ENCODE measurements at regions not wholly inside any gene's neighbourhood (a gene's known extent, or its start where the extent isn't known, plus 50 kb on each side); places are given as distances from the start of the nearest gene placed in this dataset.

DNA sequence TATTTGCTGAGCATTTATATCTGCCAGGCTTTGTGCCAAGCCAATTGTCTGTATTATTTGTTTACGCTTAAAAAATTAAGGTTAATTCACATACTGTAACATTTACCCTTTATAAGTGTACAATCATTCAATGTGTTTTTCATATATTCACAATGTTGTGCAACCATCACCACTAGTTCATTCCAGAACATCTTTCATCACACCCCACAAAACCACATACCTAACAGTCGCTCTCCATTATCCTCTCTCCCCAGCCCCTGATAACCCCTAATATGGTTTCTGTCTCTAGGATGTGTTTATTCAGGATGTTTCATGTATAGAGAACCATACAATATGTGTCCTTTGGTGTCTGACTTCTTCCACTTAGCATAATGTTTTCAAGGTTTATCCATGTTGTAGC, 234.1 kb downstream of the INSIG2 start:
- no peak for DNase-seq (ENCODE audit: low read depth)

DNA sequence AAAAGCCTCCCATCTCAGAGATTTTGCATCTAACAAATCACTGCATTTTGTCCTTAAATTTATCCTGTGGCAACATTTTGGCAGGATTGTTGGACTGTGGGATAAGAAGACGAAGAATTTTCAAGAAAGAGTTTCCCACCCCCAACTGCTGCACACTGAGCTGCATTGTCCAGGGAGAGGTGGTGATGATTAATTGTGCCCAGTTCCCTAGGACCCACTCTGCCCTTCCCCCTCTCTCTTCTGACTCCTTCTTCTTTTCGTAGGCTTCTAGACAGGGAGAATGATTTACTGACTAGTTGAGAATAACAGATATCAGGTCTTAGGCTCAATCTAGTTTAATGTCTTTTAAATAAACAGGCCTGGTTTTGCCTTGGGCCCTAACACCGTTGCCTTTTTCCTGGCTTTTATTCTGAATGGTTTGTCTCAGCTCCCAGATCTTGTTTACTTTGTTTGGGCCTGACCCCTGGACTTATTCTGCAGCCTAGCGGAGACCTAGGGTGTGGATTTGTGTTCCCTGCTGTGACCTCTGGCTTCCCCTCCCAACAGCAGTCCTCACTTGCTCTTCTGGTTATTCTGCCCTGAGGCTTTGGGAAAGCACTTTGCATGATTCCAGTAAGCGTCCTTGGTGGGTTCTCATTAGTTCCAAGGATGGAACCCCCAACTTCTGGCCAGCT, 233.3 kb downstream of the INSIG2 start:
- DNase-seq (ENCODE audit: low read depth): no peak

DNA sequence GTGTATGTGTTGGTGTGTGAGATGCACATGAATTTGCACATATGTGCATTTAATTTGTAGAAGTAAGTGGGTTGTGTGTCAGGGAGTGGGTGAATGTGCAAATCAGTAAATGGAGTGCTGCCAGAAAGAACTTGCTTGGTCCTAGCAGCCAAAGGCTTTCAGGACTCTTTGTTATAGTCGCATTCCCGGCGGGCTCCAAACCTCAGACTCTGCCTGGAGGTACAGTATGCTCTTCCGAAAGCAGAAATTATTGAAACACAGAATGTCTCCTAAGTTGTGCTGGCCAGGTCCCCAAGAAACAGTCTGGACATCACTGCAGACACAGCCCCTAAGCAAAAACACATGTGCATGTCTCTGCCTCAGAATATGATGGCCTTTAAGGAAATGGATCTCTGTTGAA, 232.4 kb downstream of the INSIG2 start:
- no peak for DNase-seq (ENCODE audit: low read depth)

DNA sequence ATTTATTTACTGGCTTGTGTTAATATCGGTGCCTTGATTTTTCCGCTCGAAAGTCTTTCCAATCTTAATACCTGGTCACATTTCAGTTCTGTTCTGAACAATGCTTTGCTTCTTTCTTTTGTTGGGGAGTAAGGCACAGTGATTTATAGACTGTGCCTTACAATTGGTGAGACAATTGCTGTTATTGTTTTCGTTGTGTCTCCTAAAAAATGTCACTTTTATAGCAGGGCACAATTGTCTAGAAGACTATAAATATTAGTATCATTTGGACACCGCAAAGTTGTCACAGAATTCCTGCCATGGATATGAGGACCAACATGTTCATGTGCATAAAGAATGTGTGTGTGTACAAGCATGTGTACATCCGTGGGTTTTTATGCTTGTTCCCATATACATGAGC, 231.9 kb downstream of the INSIG2 start:
- no peak for DNase-seq (ENCODE audit: low read depth)

- DNase-seq (ENCODE audit: low read depth): no peak
Measured at GRCh38 chr2:118319271-118319684, 231.0 kb downstream of the INSIG2 start.

GRCh38 chr2:118315606-118316005, 227.3 kb downstream of the INSIG2 start:
- DNase-seq (ENCODE audit: low read depth): no peak

DNA sequence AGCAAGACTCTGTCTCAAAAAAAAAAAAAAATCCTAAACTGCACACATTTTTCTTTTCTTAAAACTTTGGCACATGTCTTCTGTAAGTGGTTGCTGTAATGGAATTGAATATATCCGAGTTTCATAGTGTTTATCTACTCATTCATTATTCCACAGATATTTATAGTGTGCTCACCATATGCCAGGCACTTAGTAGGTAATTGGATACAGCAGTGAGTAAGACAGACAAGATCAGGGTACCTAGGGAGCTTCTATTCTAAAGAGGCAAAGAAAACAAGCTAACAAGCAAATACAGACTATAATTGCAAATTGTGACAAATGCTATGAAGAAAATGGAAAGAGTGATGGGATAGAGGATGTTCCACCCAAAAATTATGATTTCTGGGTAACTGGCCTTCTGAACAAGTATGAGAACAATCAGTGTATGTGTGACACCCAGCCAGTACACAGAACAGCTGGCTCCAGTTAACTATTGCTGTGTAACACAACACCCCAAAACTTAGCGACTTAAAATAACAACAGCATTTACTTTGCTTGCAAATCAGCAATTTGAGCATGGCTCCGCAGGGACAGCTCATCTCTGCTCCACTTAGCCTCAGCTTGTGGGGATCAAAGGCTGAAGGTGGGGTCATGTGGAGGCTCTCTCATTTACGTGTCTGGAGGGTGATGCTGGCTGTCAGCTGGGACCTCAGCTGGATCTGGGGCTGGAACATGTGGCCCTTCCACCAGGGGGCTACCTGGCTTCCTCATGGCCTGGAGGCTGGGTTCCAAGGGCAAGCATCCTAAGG, 224.9 kb downstream of the INSIG2 start:
- DNase-seq (ENCODE audit: low read depth): no peak

DNA sequence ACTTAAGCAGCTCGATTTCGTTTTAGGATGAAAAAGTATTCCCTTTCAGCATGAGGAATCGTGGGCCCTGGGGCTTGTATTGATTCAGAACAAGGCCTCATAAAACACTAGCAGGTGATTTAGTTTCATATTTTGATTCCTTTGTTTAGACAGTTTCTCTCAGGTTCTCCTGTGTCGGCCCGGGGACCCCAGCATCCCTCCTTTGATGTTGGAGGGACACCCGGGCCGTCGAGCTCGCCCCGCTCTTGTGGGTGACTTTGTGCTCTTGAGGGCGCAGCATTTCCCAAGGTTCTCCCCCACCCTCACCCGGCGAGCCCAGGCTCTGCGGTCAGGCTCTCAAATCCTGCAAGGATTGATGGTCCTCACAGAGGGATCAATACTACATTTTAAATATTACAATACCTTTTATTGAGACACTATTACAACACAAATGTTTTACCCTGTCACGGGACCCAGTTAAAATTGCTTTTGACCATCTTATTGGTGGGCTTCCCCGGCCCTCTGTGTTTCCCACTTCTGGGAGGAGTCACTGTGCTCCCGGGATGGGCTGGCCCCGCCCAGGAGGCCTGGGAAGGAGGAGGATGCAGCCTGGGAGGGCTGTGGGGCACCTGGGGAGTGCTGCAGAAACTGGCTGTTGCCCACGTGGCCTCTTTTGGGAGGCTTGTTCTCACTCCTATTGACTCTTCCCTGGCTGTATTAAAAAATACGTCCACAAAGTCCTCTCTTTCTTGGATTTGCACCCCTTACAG, 222.6 kb downstream of the INSIG2 start:
- no peak for DNase-seq (ENCODE audit: low read depth)

GRCh38 chr2:118309946-118310680, 221.8 kb downstream of the INSIG2 start:
- DNase-seq (ENCODE audit: low read depth): peak; percentile 14

GRCh38 chr2:118309257-118309945, 221.1 kb downstream of the INSIG2 start:
- DNase-seq (ENCODE audit: low read depth): no peak

- DNase-seq (ENCODE audit: low read depth): no peak
Measured at GRCh38 chr2:118307864-118308263, 219.6 kb downstream of the INSIG2 start.

DNA sequence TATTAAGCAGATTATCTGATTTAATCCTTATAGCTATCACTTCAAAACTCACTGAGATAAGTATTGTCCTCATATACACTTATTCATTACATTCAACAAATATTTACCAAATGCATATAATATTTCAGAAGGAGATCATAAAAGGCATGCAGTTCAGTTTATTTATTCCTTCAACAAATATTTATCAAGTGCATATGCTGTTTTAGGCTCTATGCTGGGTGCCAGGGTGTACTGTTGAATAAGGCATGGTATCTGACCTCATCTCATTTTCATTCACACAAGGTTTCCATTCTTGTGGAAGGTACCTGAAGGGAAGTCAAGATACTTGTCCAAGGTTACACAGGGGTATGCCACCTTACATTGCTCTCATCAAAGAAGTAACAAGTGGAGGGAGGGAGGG, 213.0 kb downstream of the INSIG2 start:
- DNase-seq (ENCODE audit: low read depth): no peak

DNA sequence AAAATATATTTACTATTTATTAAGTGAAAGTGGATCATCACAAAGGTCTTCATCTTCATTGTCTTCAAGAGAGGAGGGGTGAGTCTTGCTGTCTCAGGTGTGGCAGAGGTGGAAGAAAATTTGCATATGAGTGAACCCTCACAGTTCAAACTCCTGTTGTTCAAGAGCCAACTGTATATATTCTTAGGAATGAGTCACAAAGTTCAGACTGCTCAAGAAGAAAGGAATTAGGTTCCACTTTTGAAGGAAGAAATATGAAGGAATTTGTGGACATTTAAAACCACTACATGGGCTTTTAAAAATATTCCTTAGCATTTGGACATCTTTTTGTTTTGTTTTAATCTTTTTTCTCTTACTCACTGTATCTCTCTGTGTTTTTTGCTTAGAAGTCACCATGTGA, 212.6 kb downstream of the INSIG2 start:
- DNase-seq (ENCODE audit: low read depth): no peak

GRCh38 chr2:118296663-118297062, 208.4 kb downstream of the INSIG2 start:
- DNase-seq (ENCODE audit: low read depth): no peak

GRCh38 chr2:118295592-118296390, 207.5 kb downstream of the INSIG2 start:
- no peak for DNase-seq (ENCODE audit: low read depth)

GRCh38 chr2:118294063-118294462, 205.8 kb downstream of the INSIG2 start:
- no peak for DNase-seq (ENCODE audit: low read depth)

- no peak for DNase-seq (ENCODE audit: low read depth)
Measured at GRCh38 chr2:118292991-118293390, 204.7 kb downstream of the INSIG2 start.

GRCh38 chr2:118291251-118291880, 203.1 kb downstream of the INSIG2 start:
- no peak for DNase-seq (ENCODE audit: low read depth)

- DNase-seq (ENCODE audit: low read depth): no peak
Measured at GRCh38 chr2:118290411-118291250, 202.4 kb downstream of the INSIG2 start.
